DOHH2 (cell line): ENCODE measurements at regions not wholly inside any gene's neighbourhood (a gene's known extent, or its start where the extent isn't known, plus 50 kb on each side); places are given as distances from the start of the nearest gene placed in this dataset.

Source experiments
- H3F3A ChIP-seq: fragments of 200-600 bp; sonication (generic), shearing (Covaris generic); 2 replicates; pipeline ENCODE4 v1.6.0; 2016; ENCODE audit warnings: antibody characterized with exemption, mild to moderate bottlenecking; ENCODE audit not compliant: control insufficient read depth, insufficient read depth
- H3K27ac ChIP-seq: fragments of 200-600 bp; sonication (generic); 2 replicates; pipeline ENCODE4 v1.5.1; 2014; ENCODE audit warnings: low read depth, mild to moderate bottlenecking, low read length, moderate library complexity
- H3K27me3 ChIP-seq: fragments of 200-600 bp; sonication (generic); 2 replicates; pipeline ENCODE4 v1.6.1; 2014; ENCODE audit warnings: mild to moderate bottlenecking, low read length, mixed read lengths; ENCODE audit not compliant: control insufficient read depth
- H3K36me3 ChIP-seq: fragments of 200-600 bp; sonication (generic); 2 replicates; pipeline ENCODE4 v1.6.1; 2014; ENCODE audit warnings: mild to moderate bottlenecking, low read length, moderate library complexity, mixed read lengths; ENCODE audit not compliant: control insufficient read depth
- H3K4me1 ChIP-seq: fragments of 200-600 bp; sonication (generic); 2 replicates; pipeline ENCODE4 v1.6.1; 2014; ENCODE audit warnings: mild to moderate bottlenecking, low read length, mixed read lengths; ENCODE audit not compliant: control insufficient read depth
- H3K4me2 ChIP-seq: fragments of 200-600 bp; sonication (generic); 2 replicates; pipeline ENCODE4 v1.6.0; 2014; ENCODE audit warnings: mild to moderate bottlenecking, low read length, moderate library complexity
- H3K4me3 ChIP-seq: fragments of 200-600 bp; sonication (generic); 2 replicates; pipeline ENCODE4 v1.5.1; 2014; ENCODE audit warnings: mild to moderate bottlenecking, low read length, mixed read lengths
- H3K79me2 ChIP-seq: fragments of 200-600 bp; sonication (generic); 2 replicates; pipeline ENCODE4 v1.6.1; 2014; ENCODE audit warnings: mild to moderate bottlenecking, low read length, mixed read lengths; ENCODE audit not compliant: control insufficient read depth
- H3K9me2 ChIP-seq: fragments of 200-600 bp; sonication (generic); replicated peaks from 2 replicates; pipeline ENCODE4 v1.6.1; 2014; ENCODE audit warnings: mild to moderate bottlenecking, low read length, mixed read lengths; ENCODE audit not compliant: control insufficient read depth
- H3K9me3 ChIP-seq: fragments of 200-600 bp; sonication (generic); 2 replicates; pipeline ENCODE4 v1.6.1; 2014; ENCODE audit warnings: antibody characterized with exemption, low read length, mixed read lengths; ENCODE audit not compliant: control insufficient read depth, insufficient read depth
- H4K20me1 ChIP-seq: fragments of 200-600 bp; sonication (generic); 2 replicates; pipeline ENCODE4 v1.6.0; 2014; ENCODE audit warnings: low read depth, mild to moderate bottlenecking, antibody characterized with exemption, low read length, moderate library complexity; ENCODE audit not compliant: control insufficient read depth, insufficient read depth
- CTCF ChIP-seq: fragments of 200-600 bp; sonication (generic); IDR thresholded peaks from one replicate; pipeline ENCODE4 v1.5.1; 2014; ENCODE audit warnings: antibody characterized with exemption, mild to moderate bottlenecking, low read depth, low read length; ENCODE audit not compliant: poor library complexity, severe bottlenecking
- EZH2phosphoT487 ChIP-seq: fragments of 200-600 bp; sonication (generic); IDR thresholded peaks from 2 replicates; pipeline ENCODE4 v1.6.1; 2017; ENCODE audit warnings: borderline replicate concordance, mild to moderate bottlenecking, antibody characterized with exemption, low read length, moderate library complexity, mixed read lengths

GRCh38 chr14:101490771-101491170 is 70.5 kb upstream of the DIO3 start:
- H3K9me3 ChIP-seq = peaks cover 10% of the 10 kb centered on the region; the same call in 1 of the 2 replicates
- H3F3A ChIP-seq = no peaks in the 10 kb centered on the region
- H3K36me3 ChIP-seq = no peaks in the 10 kb centered on the region
- H3K27me3 ChIP-seq = 0 out of 2 replicates have a peak, but pooled peaks cover 1% of the 10 kb centered on the region
- H3K4me1 ChIP-seq = no peaks in the 10 kb centered on the region
- TF ChIP-seq EZH2phosphoT487 = no peak
- TF ChIP-seq CTCF = no peak
- no peaks in the 10 kb centered on the region for H3K79me2 ChIP-seq
- no peaks in the 10 kb centered on the region for H4K20me1 ChIP-seq
- no peak overlapping the region for H3K27ac ChIP-seq
- H3K9me2 ChIP-seq = no peaks in the 10 kb centered on the region
- no peak overlapping the region for H3K4me2 ChIP-seq
- H3K4me3 ChIP-seq = no peak overlapping the region

- no peak overlapping the region for H3K4me2 ChIP-seq
- H3K9me3 ChIP-seq = 0 out of 2 replicates have a peak, but pooled peaks cover 4% of the 10 kb centered on the region
- H3F3A ChIP-seq = no peaks in the 10 kb centered on the region
- H3K27me3 ChIP-seq = no peaks in the 10 kb centered on the region
- H3K4me3 ChIP-seq = no peak overlapping the region
- TF ChIP-seq CTCF (no peak), EZH2phosphoT487 (no peak)
- no peaks in the 10 kb centered on the region for H3K36me3 ChIP-seq
- no peaks in the 10 kb centered on the region for H3K4me1 ChIP-seq
- H4K20me1 ChIP-seq = no peaks in the 10 kb centered on the region
- no peaks in the 10 kb centered on the region for H3K9me2 ChIP-seq
- no peak overlapping the region for H3K27ac ChIP-seq
- no peaks in the 10 kb centered on the region for H3K79me2 ChIP-seq
Measured at GRCh38 chr14:101491841-101492240, 69.5 kb upstream of the DIO3 start.

DNA sequence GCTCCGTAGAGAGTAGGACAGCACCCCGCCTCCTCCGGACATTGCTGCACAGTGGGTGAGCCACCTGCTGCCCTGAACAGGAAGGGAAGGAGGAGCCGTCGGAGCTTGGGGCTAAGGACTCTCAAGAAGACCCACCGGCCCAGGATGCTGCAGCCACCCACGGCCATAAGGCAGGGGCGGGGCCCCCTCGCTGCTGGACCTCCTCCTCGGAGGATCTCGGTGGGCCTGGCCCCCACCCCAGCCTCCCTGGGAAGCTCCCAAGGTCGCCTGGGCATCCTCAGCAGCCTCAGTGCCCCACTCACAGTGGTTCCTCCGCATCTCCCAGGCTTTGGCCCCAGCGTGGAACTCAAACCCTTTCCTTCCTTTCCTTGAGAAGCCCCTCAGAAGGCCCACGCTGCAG is 68.6 kb upstream of the DIO3 start:
- Histone ChIP-seq H4K20me1 (no peaks in the 10 kb centered on the region), H3K4me3 (no peak overlapping the region), H3K27ac (no peak overlapping the region), H3K9me2 (no peaks in the 10 kb centered on the region), H3K36me3 (no peaks in the 10 kb centered on the region), H3K27me3 (no peaks in the 10 kb centered on the region), H3K4me1 (no peaks in the 10 kb centered on the region), H3K79me2 (no peaks in the 10 kb centered on the region), H3F3A (no peaks in the 10 kb centered on the region), H3K9me3 (0 out of 2 replicates have a peak, but pooled peaks cover 4% of the 10 kb centered on the region), H3K4me2 (no peak overlapping the region)
- no peak for TF ChIP-seq EZH2phosphoT487
- no peak for TF ChIP-seq CTCF
